ENCODE measurements at regions not wholly inside any gene's neighbourhood (a gene's known extent, or its start where the extent isn't known, plus 50 kb on each side); places are given as distances from the start of the nearest gene placed in this dataset.

DNA sequence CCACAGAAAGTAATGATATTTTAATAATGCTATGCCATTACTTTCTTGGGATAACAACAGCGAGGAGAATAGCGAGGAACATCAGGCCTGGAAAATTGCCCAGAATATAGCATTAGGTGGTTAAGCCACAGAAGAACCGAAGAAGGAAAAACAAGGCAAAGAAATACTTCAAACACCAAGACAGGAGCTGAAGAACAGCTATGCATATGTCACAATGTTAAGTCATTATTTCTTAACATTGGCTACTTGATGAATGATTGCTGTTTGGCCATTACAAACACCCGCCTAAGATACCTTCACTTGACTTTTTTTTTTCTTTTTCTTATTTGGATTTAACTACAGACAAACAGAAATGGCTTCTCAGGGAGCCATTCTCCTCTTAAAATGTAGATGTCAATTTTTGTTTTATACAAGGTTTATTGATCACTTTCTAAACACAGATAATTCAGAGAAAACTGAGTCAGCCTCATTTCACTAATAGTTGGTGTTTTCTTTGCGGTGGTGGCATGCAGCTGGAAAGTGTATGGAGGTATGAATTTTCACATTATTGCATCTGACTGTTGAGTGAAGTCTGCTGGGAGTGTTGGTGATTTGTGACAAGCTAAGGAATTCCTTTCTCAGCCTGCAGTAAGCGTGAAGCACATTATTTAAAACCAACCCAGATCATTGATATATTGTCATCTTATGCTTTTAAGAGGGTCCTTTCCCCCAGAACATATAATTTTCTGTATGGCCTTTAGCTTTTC is 705.7 kb upstream of the NR2F2 start:
- no peak for TF ChIP-seq CSDC2 (CRISPR knock-in tag; IDR thresholded peaks at IDR 0.05)
- no peak for TF ChIP-seq PATZ1 (CRISPR knock-in tag; IDR thresholded peaks at IDR 0.05; ENCODE audit: borderline replicate concordance)
- TF ChIP-seq PPARA (CRISPR knock-in tag; IDR thresholded peaks at IDR 0.05; ENCODE audit: borderline replicate concordance) = no peak
- no peak for TF ChIP-seq ZNF70 (CRISPR knock-in tag; IDR thresholded peaks at IDR 0.05)
- no peak for TF ChIP-seq ISL1 (CRISPR knock-in tag; IDR thresholded peaks at IDR 0.05)

Data from SK-N-SH treated with all-trans-retinoic acid at 6 μM for 48 hours (cell line).